ENCODE measurements at regions not wholly inside any gene's neighbourhood (a gene's known extent, or its start where the extent isn't known, plus 50 kb on each side); places are given as distances from the start of the nearest gene placed in this dataset.
"Not testable (repeated sequence)": the region's sequence is repeated elsewhere in the genome, so short reads cannot be mapped to it uniquely, and the experiment has no call there.

- DNase-seq (ENCODE audit: low spot score) = no peak
- in situ Hi-C loops (cut with HindIII; ENCODE audit: low sequenced_read_pairs) = no loop called here
These were observed 189.6 kb downstream of the DSC3 start for GRCh38 chr18:30852980-30853379.

- DNase-seq (ENCODE audit: low spot score) = no peak
- in situ Hi-C loops (cut with HindIII; ENCODE audit: low sequenced_read_pairs) = no loop called here
These were observed 190.0 kb downstream of the DSC3 start for GRCh38 chr18:30852541-30852940.

- in situ Hi-C loops (cut with HindIII; ENCODE audit: low sequenced_read_pairs); DNase-seq (ENCODE audit: low spot score): not testable (repeated sequence)
These were observed 203.4 kb downstream of the DSC3 start for GRCh38 chr18:30839056-30839561.

- no peak for DNase-seq (ENCODE audit: low spot score)
- in situ Hi-C loops (cut with HindIII; ENCODE audit: low sequenced_read_pairs) = no loop called here
These were observed 213.8 kb downstream of the DSC3 start for GRCh38 chr18:30828700-30829099.

DNA sequence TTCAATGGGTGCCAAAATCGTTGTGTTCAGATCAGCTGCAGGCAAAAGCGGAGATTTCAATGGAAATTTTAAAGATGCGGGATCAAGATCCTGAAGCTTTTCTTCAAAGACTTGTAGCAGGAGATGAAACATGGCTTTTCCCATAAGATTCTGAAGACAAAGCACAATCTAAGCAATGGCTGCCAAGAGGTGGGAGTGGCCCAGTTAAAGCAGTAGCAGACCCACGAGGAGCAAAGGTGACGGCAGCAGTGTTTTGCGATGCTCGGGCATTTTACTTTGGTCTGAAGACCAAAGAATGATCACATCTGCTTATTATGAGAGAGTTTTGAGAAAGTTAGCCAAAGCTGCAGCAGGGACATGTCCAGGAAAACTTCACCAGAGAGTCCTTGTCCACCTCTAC is 222.9 kb downstream of the DSC3 start:
- in situ Hi-C loops (cut with HindIII; ENCODE audit: low sequenced_read_pairs) = no loop called here
- no peak for DNase-seq (ENCODE audit: low spot score)

- in situ Hi-C loops (cut with HindIII; ENCODE audit: low sequenced_read_pairs) = no loop called here
- DNase-seq (ENCODE audit: low spot score) = no peak
These were observed 228.1 kb downstream of the DSC3 start for GRCh38 chr18:30814446-30814845.

- in situ Hi-C loops (cut with HindIII; ENCODE audit: low sequenced_read_pairs) = no loop called here
- DNase-seq (ENCODE audit: low spot score) = no peak
These were observed 231.0 kb downstream of the DSC3 start for GRCh38 chr18:30811580-30811979.

- DNase-seq (ENCODE audit: low spot score) = no peak
- in situ Hi-C loops (cut with HindIII; ENCODE audit: low sequenced_read_pairs) = no loop called here
These were observed 232.0 kb downstream of the DSC3 start for GRCh38 chr18:30810580-30810979.

DNA sequence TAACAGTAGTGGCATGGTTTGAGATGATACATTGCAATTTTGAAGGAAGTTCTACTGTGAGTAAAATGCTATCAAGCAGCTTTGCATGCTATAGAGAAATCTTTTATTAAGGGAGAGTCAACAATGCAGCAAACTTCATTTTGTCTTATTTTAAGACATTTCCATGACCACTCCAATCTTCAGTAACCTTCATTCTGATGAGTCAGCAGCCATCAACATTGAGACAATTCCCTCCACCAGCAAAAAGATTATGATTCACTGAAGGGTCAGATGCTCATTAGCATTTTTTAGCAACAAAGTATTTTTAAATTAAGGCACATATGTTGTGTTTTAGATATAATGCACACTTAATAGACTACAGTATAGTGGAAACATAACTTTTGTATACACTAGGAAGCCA is 235.7 kb downstream of the DSC3 start:
- in situ Hi-C loops (cut with HindIII; ENCODE audit: low sequenced_read_pairs) = no loop called here
- no peak for DNase-seq (ENCODE audit: low spot score)

DNA sequence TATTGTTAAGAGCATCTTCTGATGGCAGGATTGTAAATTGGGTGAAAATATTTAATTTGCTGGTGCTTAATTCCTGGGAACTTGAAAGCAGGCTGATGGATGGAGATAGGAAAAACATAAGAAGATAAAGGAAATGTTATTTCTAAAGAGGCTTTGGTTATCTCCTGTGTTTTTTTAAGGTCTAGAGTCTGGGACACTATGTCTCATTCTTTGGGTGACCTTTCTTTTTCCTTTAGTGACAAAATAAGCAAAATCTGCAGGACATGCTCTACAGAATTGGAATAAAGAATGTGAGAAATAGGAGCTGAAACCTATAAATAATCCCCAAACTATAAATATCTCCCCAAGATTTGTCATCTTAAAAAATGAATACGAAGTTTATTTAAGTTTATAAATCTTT is 241.7 kb downstream of the DSC3 start:
- in situ Hi-C loops (cut with HindIII; ENCODE audit: low sequenced_read_pairs) = no loop called here
- no peak for DNase-seq (ENCODE audit: low spot score)

GRCh38 chr18:30792051-30792450 is 250.5 kb downstream of the DSC3 start:
- DNase-seq (ENCODE audit: low spot score) = no peak
- in situ Hi-C loops (cut with HindIII; ENCODE audit: low sequenced_read_pairs) = no loop called here

DNA sequence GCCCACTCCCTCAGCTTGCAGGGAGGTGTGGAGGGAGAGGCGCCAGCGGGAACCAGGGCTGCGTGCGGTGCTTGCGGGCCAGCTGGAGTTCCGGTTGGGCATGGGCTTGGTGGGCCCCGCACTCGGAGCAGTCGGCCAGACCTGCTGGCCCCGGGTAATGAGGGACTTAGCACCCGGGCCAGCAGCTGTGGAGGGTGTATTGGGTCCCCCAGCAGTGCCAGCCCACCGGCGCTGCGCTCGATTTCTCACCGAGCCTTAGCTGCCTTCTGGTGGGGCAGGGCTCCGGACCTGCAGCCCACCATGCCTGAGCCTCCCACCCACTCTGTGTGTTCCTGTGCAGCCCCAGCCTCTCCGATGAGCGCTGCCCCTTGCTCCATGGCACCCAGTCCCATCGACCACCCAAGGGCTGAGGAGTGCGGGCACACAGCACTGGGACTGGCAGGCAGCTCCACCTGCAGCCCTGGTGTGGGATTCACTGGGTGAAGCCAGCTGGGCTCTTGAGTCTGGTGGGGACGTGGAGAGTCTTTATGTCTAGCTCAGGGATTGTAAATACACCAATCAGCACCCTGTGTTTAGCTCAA is 254.0 kb downstream of the DSC3 start:
- DNase-seq (ENCODE audit: low spot score); in situ Hi-C loops (cut with HindIII; ENCODE audit: low sequenced_read_pairs): not testable (repeated sequence)

GRCh38 chr18:30787410-30787809 is 255.1 kb downstream of the DSC3 start:
- in situ Hi-C loops (cut with HindIII; ENCODE audit: low sequenced_read_pairs) = no loop called here
- DNase-seq (ENCODE audit: low spot score) = no peak

DNA sequence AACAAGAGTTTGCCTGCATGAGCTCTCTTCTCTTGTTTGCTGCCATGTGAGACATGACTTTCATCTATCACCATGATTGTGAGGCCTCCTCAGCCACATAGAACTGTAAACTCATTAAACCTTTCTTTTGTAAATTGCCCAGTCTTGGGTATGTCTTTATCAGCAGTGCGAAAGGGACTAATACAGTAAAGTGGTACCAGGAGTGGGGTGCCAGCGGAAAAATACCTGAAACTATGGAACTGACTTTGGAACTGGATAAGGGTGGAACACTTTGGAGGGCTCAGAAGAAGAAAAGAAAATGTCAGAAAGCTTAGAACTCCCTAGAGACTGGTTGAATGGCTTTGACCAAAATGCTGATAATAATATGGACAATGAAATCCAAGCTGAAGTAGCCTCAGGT is 260.9 kb downstream of the DSC3 start:
- no peak for DNase-seq (ENCODE audit: low spot score)
- in situ Hi-C loops (cut with HindIII; ENCODE audit: low sequenced_read_pairs) = no loop called here

DNA sequence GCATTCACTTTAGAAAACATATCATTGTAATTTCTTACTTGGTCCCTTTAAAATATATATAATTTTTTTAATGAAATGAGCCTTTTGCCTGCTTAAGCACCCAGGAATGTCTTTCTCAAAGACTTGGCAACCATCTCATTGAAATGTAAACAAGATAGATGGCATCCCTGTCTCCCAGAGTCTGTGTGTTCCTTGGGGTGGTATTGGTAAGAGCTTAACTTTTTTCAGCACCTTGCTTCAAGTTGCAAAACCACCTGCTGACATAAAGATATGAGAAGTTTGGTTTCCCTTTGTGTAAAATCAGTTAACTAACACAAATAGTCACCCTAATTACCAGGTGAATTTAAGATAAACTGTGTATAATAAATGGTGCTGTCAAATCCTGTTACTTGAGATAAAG is 266.9 kb downstream of the DSC3 start:
- DNase-seq (ENCODE audit: low spot score) = no peak
- in situ Hi-C loops (cut with HindIII; ENCODE audit: low sequenced_read_pairs) = no loop called here

GRCh38 chr18:30772170-30772569 is 270.4 kb downstream of the DSC3 start:
- DNase-seq (ENCODE audit: low spot score); in situ Hi-C loops (cut with HindIII; ENCODE audit: low sequenced_read_pairs): not testable (repeated sequence)

- DNase-seq (ENCODE audit: low spot score) = no peak
- in situ Hi-C loops (cut with HindIII; ENCODE audit: low sequenced_read_pairs) = no loop called here
These were observed 276.5 kb downstream of the DSC3 start for GRCh38 chr18:30766053-30766452.

- DNase-seq (ENCODE audit: low spot score) = no peak
These were observed 277.3 kb downstream of the DSC3 start for GRCh38 chr18:30765247-30765646.

DNA sequence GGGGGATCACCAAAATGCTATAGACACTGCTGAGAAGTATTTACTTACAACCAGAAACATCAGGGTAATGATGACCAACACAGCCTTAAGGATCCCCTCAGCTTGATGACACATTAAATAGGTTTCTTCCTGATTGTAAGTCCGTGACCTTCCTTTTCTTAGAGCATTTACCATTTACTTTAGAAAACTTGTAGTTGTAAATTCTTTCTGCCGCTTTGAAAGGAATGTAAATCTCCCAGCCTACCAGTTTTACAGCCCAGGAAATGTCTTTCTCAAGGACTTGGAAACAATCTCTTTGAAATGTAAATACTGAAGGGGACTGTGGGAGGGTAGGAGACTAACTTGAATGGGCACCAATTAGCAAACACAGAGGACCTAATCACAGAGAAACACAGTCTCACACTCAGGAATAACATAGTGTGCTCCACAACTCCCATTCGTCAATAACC is 278.6 kb downstream of the DSC3 start:
- DNase-seq (ENCODE audit: low spot score) = no peak
- in situ Hi-C loops (cut with HindIII; ENCODE audit: low sequenced_read_pairs) = no loop called here

More at GRCh38 chr18:30765247-30765646, 277.3 kb downstream of the DSC3 start:
- in situ Hi-C loops (cut with HindIII; ENCODE audit: low sequenced_read_pairs) = no loop called here

DNA sequence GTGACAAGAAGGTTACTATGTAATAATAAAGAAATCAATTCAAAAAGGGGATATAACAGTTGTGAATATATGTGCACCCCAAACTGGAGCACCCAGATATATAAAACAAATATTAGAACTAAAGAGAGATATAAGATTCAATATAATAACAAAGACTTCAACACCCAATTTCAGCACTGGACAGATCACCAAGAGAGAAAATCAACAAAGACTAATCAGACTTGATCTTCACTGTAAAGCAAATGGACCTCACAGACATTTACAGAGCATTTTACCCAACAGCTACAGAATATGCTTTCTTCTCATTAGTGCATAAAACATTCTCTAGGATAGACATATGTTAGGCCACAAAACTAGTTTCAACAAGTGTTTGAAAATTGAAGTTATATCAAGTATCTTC is 287.7 kb downstream of the DSC3 start:
- DNase-seq (ENCODE audit: low spot score) = no peak
- in situ Hi-C loops (cut with HindIII; ENCODE audit: low sequenced_read_pairs) = no loop called here

DNA sequence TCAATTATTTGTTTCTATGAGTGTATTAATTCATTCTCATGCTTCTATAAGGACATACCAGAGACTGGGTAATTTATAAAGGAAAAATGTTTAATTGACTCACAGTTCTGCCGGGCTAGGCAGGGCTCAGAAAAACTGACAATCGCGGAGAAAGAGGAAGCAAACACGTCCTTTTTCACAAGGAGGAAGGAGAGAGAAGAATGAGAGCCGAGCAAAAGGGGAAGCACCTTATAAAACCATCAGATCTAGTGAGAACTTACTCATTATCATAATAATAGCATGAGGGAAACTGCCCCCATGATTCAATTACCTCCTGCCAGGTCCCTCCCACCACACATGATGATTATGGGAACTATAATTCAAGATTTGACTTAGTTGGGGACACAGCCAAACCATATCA is 294.0 kb downstream of the DSC3 start:
- DNase-seq (ENCODE audit: low spot score) = no peak
- in situ Hi-C loops (cut with HindIII; ENCODE audit: low sequenced_read_pairs) = no loop called here

All from G401 (cell line).